NCI-H2081 treated with DMSO at 0.1 percent for 48 hours (cell line): ENCODE measurements at regions not wholly inside any gene's neighbourhood (a gene's known extent, or its start where the extent isn't known, plus 50 kb on each side); places are given as distances from the start of the nearest gene placed in this dataset.
"Not testable (repeated sequence)": the region's sequence is repeated elsewhere in the genome, so short reads cannot be mapped to it uniquely, and the experiment has no call there.

Experiments used
- DNase-seq: peaks from one replicate; lab custom pipeline; 2025; lab: John Stamatoyannopoulos, UW

DNA sequence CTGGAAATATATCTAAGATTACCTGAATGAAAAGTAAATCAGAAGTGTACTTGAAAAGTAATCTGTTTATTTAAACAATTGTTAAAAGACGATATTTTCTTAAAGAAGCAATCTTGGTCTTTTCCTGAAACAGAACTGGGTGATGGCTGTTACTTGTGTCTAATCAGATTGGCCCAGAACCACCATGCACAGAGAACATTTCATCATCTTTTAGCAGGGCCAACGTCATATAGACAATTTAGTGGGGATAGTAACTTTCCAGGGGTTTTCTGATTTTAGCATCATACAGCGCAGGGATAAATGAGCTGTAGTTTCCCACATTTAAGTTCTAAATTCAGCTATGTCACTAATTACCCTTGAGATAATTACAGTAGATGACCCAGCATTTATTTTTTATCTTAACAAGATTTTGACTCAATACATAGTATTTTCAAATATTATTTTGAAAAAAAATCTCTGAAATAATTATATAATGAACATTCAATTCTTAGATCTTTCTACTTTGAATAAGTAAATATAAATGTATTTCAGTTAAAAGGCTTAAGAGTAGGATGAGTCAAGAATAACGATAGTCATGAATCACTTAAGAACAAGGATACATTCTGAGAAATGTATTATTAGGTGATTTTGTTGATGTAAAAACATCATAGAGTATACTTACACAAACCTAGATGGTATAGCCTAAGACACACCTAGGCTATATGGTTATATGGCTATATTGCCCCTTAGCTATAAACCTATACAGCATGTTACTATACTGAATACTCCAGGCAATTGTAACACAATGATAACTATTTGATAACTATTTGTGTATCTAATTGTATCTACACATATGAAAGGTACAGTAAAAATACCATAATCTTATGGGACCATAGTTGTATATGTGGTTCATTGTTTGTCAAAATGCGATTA, 103.8 kb upstream of the MME start:
- no peak for DNase-seq

DNA sequence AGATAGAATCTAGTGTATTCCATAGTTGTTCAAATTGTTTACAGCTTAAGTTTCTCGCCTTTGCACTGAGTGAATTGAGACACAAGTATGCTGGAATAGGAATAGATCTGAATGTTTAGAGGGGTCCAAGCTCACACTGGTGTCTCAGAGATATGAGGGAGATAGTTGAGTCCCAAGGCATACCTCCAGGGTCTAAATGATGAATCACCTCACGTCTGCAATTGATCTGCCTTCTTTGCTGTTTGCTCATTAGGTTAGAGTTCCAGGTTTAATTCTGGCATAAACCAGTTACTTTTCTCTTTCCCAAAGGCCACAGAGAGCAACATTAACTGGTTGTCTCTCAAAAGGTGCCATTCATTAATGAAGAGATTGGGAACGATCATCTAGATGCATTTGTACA, 106.3 kb upstream of the MME start:
- no peak for DNase-seq

DNA sequence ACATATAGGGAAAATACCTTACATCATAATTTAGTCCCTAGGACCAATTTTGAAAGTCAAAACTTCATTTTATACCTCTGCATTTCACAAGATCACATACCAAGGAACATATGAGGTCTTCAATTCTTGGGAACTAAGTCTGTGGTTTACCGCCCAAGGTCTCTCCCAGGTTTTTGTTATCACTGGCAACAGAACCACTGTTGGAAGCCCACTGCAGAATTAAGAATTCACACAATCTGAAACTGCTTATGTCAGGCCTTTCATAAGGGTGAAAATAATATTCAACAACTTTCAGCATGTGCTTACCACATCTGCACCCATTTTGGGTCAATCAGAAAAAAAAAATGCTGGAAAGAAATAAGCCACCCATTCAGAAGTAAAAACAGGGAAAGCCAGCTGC, 107.2 kb upstream of the MME start:
- DNase-seq: no peak

DNA sequence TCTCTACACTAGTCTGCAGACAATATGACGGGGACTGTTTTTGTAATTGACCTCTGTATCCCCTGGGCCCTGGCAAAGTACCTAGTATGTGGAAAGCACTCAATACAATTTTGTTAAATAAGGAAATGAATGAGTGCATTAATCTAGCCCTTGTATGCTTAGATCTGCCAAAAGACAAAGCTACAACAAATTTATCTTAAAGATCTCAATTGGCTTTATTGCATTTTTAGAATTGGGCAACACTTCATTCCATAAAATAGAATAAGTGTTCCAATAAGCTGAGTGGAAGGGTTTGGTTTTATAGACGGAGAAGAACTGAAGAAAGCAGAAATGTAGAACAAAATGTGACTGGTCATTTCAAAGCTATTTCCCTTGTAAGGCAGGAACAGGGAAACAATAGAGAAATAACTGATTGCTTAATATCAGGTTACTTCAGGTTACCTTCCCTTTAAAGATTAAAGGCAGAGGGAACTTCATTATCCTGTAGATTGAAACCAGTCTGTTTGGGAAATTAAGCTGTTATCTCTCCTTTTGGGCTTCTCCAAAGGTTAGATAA, 108.3 kb upstream of the MME start:
- DNase-seq: no peak

DNA sequence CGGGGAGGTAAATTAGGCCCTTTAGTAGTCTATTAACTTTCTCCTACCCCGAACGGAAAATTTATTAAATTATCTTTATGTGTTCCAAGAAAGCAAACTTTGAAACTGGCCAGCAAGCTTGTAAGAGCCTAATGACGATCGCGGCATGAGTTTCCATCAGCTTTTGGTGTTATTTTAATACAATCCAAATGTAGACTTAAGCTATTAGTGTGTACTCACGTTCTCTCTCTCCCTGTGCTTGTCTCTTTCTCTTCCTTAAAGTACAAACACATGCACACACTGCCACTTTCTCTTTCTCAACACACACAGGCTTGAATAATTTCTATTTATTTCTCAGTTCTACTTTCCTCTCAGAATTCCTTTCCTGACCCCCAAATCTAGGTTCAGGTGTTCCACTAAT, 108.8 kb upstream of the MME start:
- no peak for DNase-seq

DNA sequence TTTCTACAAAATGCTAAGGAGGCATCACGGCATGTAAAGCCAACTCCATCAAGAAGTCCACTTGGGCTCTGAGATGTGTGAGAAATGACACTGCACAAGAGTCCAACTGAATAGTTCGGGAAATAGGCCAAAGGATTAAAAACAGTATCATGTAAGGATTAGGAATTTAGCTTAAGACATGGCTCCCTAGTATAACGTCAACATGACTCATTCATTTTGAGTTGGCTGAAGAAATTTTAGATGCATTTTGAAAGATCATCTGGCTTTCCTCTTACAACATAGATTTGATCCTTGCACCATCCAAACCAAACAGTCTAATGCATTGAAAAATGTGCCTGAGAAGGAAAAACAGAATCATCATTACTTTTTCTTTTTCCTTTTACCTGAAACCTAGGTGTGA, 109.3 kb upstream of the MME start:
- DNase-seq: no peak

DNA sequence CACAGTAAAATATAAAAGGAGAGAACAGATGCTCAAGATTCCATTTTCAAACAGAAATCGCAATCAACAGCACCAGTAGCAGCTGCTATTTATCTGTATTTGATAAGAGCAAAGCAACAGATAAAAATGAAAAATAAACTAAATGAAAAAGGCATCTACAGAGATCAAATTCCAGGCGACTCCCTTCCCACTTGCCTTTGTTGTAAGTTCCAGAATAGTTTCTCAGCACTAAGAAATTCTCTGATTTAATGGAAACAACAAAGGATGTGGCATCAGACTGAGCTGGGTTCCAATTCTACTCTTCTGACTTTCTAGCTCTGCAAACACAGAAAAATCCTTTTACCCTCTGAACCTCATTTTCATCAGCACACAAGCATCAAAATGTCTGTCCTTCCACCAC, 110.8 kb upstream of the MME start:
- no peak for DNase-seq

DNA sequence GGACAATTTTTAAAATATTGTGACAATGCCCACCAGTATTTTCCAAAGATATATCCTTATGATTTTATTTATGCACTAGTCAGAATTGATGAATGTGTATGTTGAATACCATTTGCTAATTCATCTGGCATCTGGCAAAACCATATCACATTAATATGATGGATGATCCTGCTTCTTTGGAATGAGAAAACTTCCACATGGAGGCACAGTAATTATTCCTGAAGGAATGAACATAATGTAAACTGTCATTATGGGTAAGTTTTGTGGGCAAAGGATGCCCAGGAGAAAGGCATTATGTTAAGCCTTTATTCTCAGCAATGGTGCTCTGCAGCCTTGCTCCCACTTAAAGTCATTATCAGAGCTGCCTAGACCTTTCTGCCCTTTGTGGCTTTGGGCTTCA, 113.0 kb upstream of the MME start:
- DNase-seq: no peak

DNA sequence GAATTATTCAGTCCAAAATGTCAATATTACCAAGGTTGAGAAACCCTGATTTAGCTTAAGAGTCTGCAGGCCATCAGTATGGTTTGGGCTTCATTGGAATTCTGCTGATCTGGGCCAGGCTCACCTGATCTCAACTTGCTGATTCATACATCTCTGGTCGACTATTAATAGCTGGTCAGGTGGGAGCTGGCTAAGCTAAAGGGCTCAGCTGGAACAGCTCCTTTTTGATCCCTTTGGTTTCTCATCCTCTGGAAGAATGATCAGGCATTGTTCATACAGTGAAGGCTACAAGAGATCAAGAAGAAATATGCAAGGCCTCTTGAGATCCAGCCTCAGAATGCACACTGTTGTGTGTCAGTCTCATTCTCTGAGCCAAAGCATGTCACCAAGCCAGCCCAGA, 123.3 kb upstream of the MME start:
- DNase-seq: no peak

DNA sequence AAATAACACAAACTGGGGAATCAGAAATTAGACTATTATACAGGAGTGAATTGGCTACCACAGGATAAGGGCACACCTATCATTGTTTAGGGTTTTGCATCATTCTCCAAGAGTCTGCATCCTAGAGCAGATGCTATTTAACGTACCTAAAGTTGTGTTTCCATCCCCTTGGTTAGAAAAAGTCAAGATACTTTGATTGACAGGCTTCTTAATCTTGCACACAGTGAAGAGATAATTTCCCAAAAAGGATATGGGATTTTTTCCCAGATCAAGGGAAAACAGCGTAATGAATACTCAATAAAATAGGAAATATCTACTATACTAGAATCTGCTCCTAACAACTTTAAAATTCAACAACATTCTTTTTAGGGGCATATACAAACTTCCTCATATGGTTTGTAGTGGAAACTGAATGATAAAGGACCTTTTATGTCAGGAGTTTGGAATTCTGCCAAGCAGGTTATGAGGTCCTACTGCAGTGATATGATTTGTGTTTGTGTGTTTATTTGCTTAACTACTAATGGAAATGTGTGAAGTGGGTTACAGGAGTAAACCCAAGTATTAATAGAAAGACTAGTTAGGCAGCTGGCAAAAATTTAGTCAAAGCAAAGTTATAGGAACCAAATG, 124.1 kb upstream of the MME start:
- DNase-seq: no peak

DNA sequence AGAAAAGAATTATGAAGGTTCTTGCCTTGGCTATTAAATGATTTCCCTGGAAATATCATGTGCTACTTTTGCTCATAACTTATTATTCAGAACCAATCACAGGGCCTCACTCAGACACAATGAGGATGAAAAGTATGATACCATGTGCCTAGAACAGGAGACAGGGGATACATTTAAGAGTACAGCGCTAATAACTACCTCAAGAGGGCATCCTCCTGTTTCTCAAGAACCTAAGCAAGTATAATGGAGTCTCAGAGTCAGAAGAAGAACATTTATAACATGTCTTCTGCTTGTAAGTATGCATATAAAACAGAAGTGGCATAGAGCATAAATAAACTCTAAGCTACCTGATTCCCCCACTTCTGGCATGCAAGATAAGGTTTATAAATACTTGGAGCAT, 125.4 kb upstream of the MME start:
- no peak for DNase-seq

DNA sequence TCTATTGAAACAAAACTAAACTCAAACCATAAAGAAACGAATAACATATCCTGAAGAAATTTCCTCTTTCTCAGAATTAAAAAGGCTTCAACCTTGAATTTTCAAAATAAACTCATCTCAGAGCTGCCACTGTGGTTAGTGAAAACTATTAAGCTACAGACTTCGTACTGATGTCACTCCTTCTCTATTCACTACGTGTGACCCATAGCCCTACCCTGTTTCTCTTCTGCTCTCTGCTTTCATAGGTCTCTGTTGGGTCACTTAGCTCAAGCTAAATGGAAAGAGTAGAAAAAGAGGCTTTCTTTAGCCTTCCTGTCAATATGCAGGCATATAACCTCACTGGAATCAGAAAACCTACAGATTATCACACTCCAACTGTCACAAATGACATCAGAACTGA, 126.6 kb upstream of the MME start:
- DNase-seq: no peak

DNA sequence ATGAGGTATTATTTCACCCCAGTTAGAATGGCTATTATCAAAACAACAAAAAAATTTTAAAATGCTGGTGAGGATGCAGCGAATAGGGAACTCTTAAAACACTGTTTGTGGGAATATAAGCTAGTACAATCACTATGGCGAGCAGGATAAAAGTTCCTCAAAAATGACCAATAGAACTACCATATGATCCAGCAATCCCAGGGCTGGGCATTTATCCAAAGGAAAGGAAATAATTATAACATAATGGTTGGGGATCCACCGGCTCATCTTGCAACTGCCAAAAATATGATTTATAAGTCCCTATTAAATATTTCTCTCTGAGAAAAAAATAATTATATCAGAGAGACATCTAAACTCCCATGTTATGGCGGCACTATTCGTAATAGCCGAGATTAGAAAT, 127.6 kb upstream of the MME start:
- DNase-seq: no peak

DNA sequence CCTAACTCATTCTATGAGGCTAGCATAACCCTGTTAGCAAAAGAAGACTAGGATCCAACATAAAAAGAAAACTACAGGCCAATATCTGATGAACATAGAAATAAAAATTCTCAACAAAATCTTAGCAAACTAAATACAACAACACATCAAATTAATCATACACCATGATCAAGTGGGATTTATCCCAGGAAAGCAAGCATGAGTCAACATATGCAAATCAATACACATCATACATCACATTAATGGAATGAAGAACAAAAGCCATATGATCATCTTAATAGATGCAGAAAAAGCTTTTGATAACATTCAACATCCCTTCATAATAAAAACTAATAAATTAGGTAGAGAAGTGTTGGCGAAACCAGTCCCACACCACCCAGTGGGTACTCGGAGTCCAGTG, 136.1 kb upstream of the MME start:
- no peak for DNase-seq

DNA sequence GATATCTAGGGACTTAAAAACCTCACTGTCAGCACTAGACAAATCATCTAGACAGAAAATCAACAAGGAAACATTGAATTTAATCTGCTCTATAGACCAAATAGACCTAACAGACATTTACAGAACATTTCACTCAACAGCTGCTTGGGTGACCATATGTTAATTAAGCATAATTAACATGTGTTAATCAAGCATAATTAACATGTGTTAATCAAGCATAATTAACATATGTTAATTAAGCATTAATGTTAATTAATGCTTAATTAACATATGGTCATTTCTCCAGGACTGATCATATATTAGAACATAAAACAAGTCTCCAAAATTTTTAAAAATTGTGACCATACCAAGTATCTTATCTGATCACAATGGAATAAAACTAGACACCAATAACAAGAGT, 137.3 kb upstream of the MME start:
- no peak for DNase-seq

DNA sequence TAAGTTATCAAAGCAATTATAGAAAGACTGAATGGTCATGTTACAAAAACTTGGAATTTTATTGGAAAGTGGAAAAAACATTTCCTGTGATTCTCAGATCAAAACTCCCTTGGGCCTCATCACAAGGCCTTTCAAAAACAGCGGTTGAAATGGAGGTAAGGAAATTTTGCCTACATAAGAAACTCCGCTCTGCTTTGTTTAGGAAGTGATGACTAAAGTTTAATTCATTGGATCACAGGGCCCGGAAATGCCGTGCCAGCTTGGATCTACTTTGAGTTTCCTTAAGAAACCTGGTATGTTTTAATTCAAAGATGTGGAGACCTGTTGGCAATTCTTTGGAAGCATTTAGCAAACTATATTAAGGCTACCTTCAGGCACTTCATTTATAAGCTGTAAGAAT, 143.9 kb upstream of the MME start:
- no peak for DNase-seq

DNA sequence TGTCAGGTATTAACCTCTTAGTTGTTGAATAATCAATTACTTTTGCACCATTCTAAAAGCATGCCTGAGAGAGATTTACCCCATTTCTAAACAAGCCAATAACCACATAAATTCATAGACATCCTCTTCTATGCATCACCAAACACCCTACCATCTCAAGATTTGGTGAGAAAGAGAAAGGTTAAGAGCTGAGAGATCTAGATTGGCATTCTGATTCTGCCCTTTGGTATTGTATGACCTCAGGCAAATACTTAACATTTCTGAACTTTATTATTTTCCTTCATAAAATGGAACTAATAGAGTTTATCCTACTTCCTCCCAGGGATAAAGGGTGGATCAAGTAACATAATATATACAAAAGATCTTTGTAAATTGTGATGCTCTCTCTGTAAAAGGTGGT, 146.5 kb upstream of the MME start:
- no peak for DNase-seq

DNA sequence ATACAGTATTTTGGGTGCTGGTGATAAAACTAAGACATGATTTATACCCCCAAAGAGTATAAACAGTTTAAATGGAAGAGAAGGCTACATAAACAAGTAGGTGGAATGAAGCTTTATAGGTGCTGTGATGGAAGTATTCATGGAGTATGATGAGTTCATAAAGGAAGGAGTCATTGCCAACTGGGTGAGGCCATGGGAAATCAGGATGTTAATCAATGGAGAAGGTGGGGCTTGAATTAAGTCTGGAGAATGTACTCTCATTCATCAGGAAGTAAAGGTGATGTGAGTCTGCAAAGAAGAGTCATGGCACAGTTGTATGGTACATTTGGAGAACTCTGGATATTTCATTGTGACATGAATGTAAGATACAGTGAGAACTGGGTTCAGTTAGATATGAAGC, 147.5 kb upstream of the MME start:
- no peak for DNase-seq

DNA sequence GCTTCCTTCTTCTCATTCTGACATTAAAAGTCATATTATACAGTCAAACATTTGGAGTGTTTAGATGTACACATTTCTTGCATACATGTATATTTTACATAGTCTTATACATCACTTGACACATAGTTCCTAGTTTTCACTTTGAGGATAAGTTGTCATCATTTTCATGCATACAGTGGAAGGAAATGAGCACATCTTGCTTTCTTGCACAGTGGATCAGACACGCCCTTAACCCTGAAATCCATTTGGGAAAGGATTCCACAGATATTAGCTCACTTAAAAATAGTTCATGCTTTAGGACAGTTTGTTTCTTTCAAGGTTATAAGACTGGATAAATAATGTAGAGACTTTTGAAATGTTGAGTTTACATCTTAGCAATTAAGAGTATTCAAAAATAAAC, 148.6 kb upstream of the MME start:
- DNase-seq: no peak

DNA sequence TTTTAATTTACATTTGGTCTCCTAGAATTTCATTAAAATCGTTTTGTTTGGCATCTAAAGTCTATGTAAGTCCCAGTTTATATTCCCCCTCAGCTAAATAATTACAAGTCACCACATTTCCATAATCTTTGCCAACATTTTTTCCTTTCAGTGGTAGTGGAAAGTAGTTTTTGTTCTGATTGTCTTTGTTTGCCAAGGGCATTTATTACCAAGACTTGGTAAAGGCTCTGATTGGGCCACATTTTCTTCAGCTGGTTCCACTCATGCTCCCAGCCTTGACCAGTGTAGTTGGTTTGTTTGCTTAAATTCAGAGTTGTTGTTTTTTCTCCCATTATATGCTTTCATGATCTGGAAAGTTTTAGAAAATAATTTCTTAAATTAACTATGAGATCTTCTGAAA, 153.4 kb upstream of the MME start:
- no peak for DNase-seq

DNA sequence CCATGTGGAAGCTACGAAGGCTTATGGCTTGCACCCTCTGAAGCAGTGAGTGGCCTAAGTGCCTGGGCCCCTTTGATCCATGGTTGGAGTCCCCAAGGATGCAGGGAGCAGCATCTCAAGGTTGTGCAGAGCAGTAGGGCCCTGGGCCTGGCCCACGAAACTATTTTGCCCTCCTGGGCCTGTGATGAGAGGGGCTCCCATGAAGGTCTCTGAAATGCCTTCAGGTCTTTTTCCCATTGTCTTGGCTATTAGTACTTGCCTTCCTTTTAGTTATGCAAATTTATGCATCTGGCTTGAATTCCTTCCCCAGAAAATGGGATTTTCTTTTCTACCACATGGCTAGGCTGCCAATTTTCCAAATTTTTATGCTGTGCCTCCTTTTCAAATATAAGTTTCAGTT, 158.8 kb upstream of the MME start:
- no peak for DNase-seq

DNA sequence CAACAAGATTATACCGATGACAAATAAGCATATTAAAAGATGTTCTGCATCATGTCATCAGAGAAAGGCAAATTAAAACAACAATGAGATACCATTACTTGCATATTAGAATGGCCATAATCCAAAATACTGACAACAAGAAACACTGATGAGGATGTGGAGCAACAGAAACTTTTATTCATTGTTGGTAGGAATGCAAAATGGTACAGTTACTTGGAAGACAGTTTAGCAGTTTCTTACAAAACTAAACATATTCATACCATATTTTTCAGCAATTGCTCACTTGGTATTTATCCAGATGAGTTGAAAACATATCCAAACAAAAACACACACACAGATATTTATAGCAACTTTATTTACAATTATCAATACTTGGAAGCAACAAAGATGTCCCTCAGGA, 160.9 kb upstream of the MME start:
- no peak for DNase-seq

DNA sequence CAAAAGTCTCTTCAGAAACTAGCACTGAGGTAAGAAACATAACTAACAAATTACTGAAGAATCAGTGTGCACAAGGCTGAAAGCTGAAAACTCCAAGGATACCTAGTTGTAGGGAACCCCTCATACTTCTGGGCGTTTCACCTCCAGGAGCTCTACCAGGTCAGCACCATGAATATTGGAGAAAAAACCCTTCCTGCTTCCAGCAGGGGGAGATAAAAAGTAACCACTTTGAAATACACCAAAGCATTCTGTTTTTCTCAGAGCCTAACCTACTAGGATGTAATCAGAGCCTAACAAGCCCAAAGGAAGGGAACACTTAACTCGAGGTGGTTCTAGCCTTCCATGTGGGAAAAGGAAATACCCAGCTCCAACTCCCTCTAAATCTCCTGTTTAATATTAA, 175.8 kb upstream of the MME start:
- no peak for DNase-seq

DNA sequence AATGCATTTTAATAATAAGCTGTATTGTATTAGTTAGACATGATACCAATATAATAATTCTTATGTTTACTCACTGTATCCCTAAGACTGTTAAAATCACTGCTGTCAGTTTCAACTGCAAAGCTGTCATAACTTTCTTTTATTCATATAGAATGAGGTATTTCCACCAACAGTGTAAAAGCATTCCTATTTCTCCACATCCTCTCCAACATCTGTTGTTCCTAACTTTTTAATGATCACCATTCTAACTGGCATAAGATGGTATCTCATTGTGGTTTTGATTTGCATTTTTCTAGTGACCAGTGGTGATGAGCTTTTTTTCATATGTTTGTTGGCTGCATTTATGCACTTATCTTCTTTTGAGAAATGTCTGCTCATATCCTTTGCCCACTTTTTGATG, 177.6 kb upstream of the MME start:
- not testable (repeated sequence) for DNase-seq
